ENCODE measurements at regions not wholly inside any gene's neighbourhood (a gene's known extent, or its start where the extent isn't known, plus 50 kb on each side); places are given as distances from the start of the nearest gene placed in this dataset.

DNA sequence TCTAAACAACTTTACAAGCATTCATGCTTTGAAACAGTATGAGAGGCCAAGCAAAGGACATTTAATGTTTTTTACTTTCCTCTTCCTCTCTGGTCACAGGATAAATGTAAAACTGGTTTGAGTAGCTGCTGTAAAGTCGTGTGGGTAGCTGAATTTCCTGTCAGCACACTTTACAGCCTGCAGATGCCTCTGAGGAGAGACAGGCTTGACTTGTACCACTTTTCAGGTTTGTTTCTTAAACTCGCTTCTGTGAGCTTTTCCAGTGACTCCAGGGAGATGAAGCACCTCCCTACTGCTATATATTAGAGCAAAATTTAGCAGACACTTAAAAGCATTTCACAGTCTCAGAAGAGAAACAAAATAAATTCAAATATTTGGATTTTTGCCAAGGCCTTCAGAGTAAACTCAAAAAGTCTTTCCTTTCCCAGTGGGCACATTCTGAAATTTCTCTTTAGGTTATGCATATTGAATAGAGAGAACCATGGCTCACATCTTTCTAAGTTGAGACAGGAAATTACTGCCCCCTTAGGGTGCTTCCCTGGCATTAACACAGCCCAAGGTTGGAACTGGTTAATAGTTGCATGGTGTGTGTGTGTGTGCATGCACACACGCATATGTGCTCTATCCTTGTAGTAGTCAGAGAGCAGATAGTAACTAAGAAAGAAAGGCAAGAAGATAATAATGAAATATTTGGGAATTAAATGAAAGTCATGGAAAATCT, 557.3 kb upstream of the MIS18BP1 start:
- no peak for TF ChIP-seq RARB (CRISPR knock-in tag; IDR thresholded peaks at IDR 0.05)
- TF ChIP-seq ESRRG (CRISPR knock-in tag; IDR thresholded peaks at IDR 0.05): no peak
- TF ChIP-seq ZFP3 (CRISPR knock-in tag; IDR thresholded peaks at IDR 0.05): no peak
- TF ChIP-seq ZNF70 (CRISPR knock-in tag; IDR thresholded peaks at IDR 0.05): no peak
